GM21717 (cell line): ENCODE measurements at regions not wholly inside any gene's neighbourhood (a gene's known extent, or its start where the extent isn't known, plus 50 kb on each side); places are given as distances from the start of the nearest gene placed in this dataset.

ENCODE experiments used
- ATAC-seq: cut with Tn5 transposase; IDR thresholded peaks from one replicate; pipeline ENCODE4 v1.9.1; 2021; ENCODE audit warnings: mild to moderate bottlenecking, moderate library complexity; ENCODE audit not compliant: unreplicated experiment

GRCh38 chr10:4070921-4071660 is 286.1 kb upstream of the KLF6 start:
- ATAC-seq: no peak

- no peak for ATAC-seq
Measured at GRCh38 chr10:4070184-4070583, 285.2 kb upstream of the KLF6 start.

GRCh38 chr10:4069491-4069890 is 284.5 kb upstream of the KLF6 start:
- no peak for ATAC-seq

GRCh38 chr10:4068629-4069028 is 283.6 kb upstream of the KLF6 start:
- no peak for ATAC-seq

- no peak for ATAC-seq
Measured at GRCh38 chr10:4067931-4068561, 283.0 kb upstream of the KLF6 start.

GRCh38 chr10:4067531-4067930 is 282.5 kb upstream of the KLF6 start:
- peak; percentile 66 for ATAC-seq

- no peak for ATAC-seq
Measured at GRCh38 chr10:4066581-4067390, 281.8 kb upstream of the KLF6 start.

- ATAC-seq: no peak
Measured at GRCh38 chr10:4064489-4064888, 279.5 kb upstream of the KLF6 start.

- ATAC-seq: no peak
Measured at GRCh38 chr10:4063717-4064116, 278.7 kb upstream of the KLF6 start.

GRCh38 chr10:4062751-4063150 is 277.7 kb upstream of the KLF6 start:
- no peak for ATAC-seq

GRCh38 chr10:4062072-4062471 is 277.1 kb upstream of the KLF6 start:
- ATAC-seq: no peak

GRCh38 chr10:4061441-4061951 is 276.5 kb upstream of the KLF6 start:
- no peak for ATAC-seq

- ATAC-seq: no peak
Measured at GRCh38 chr10:4059471-4060138, 274.6 kb upstream of the KLF6 start.

GRCh38 chr10:4058514-4059029 is 273.6 kb upstream of the KLF6 start:
- no peak for ATAC-seq

GRCh38 chr10:4057725-4058513 is 272.9 kb upstream of the KLF6 start:
- no peak for ATAC-seq

- ATAC-seq: no peak
Measured at GRCh38 chr10:4057021-4057420, 272.0 kb upstream of the KLF6 start.

- ATAC-seq: no peak
Measured at GRCh38 chr10:4054656-4055435, 269.8 kb upstream of the KLF6 start.

- no peak for ATAC-seq
Measured at GRCh38 chr10:4053940-4054339, 268.9 kb upstream of the KLF6 start.

GRCh38 chr10:4051641-4052151 is 266.7 kb upstream of the KLF6 start:
- ATAC-seq: no peak
